Heart left ventricle (tissue), 16 donors: ENCODE measurements at regions not wholly inside any gene's neighbourhood (a gene's known extent, or its start where the extent isn't known, plus 50 kb on each side); places are given as distances from the start of the nearest gene placed in this dataset.

Experiments
- ATAC-seq, 4 donors: fragments of 200-7000 bp; cut with Tn5 transposase; one replicate each; pipeline ENCODE4 v1.9.1; 2020 to 2022; ENCODE audit warnings: moderate library complexity in 4 of 4, mild to moderate bottlenecking in 3 of 4, moderate number of reproducible peaks in 1 of 4
- DNase-seq, 5 donors: peaks; one replicate each; pipeline ENCODE4 v3.0.0-alpha.2; 2020
- H3K27ac ChIP-seq, 12 donors: fragments of 200-600 bp; sonication (generic) in 4 of 12; one replicate each; pipeline versions ENCODE4 v1.5.0 to v1.8.0; 2016 to 2022; ENCODE audit warnings: mild to moderate bottlenecking in 2 of 12
- H3K27me3 ChIP-seq, 9 donors: fragments of 200-600 bp; sonication (generic) in 2 of 9; one replicate each; pipeline versions ENCODE4 v1.5.1 to v1.8.0; 2016 to 2022; ENCODE audit warnings: mild to moderate bottlenecking in 3 of 9
- H3K36me3 ChIP-seq, 9 donors: fragments of 200-600 bp; sonication (generic) in 2 of 9; one replicate each; pipeline versions ENCODE4 v1.5.0 to v1.8.0; 2018 to 2022; ENCODE audit warnings: mild to moderate bottlenecking in 2 of 9
- H3K4me1 ChIP-seq, 12 donors: fragments of 200-600 bp; sonication (generic) in 4 of 12; one replicate each; pipeline versions ENCODE4 v1.5.0 to v1.8.0; 2016 to 2022; ENCODE audit warnings: mild to moderate bottlenecking in 3 of 12
- H3K4me3 ChIP-seq, 12 donors: fragments of 200-600 bp; sonication (generic) in 4 of 12; one replicate each; pipeline versions ENCODE4 v1.5.0 to v1.8.0; 2017 to 2022; ENCODE audit warnings: mild to moderate bottlenecking in 9 of 12, moderate library complexity in 4 of 12
- H3K9me3 ChIP-seq, 12 donors: fragments of 200-600 bp; sonication (generic) in 4 of 12; one replicate each; pipeline versions ENCODE4 v1.5.0 to v1.8.0; 2016 to 2022; ENCODE audit warnings: mild to moderate bottlenecking in 1 of 12
- POLR2A ChIP-seq, 2 donors: fragments of 450-650 bp; IDR thresholded peaks; one replicate each; pipeline ENCODE4 v1.6.1; 2017; ENCODE audit warnings: antibody characterized with exemption in 2 of 2, mild to moderate bottlenecking in 2 of 2, moderate library complexity in 2 of 2
- WGBS, 4 donors: extraction: QIAGEN DNeasy Blood & Tissue Kit in 2 of 4; methylation state at CpG; one replicate each; pipeline versions ENCODE4 v1.1.5 to v1.1.7; 2013 to 2018; 5-methylcytosine and 5-hydroxymethylcytosine counted together
- intact Hi-C, 10 donors: fragments of 100-400 bp; cut with DNase I; formaldehyde crosslinking; loops; one replicate each; pipeline versions ENCODE4 v1.11.1 to v1.14.2; 2022
- TF ChIP-seq, protein P1 (sequence below), 12 donors: fragments of 200-600 bp; sonication (generic) in 4 of 12; IDR thresholded peaks; one replicate each; pipeline versions ENCODE4 v1.5.0 to v1.8.0; 2018 to 2022; ENCODE audit warnings: antibody characterized with exemption in 12 of 12, mild to moderate bottlenecking in 5 of 12
- donor health status: ischemic (EF 13 %, LVEDD 7.1; RV severe dilation, severe dysfunction).
- donor health status: healthy with polysubstance abuse.
- donor health status: DM: no; HTN: yes; CAD: no.
- donor health status: DM: no; HTN: no; CAD: no.
- donor health status: ischemic (EF 25% LVEDD 6.9; RV normal size, moderate dysfunction).
- donor health status: ischemic (EF 25% LVEDD 5.7; RV mildly dilated, moderate dysfunction).
- donor health status: healthy.
- donor health status: DM: yes; HTN: yes; CAD: no.
- donor health status: ischemic (EF 35%, LVEDD 5.7; RV mildly dilated, moderate dysfunction).
- donor health status: nonischemic (EF 11% LVEDD 7.7; RV severe dilation, severe dysfunction).
- donor health status: DM: yes; HTN: yes; CAD: no.
- donor health status: PGD.
- donor health status: ischemic (EF 29% LVEDD 5.4; RV normal size, mild dysfunction).
- donor health status: nonischemic (EF 23%, LVEDD 6.1; RV moderate dilation, normal function).

DNA sequence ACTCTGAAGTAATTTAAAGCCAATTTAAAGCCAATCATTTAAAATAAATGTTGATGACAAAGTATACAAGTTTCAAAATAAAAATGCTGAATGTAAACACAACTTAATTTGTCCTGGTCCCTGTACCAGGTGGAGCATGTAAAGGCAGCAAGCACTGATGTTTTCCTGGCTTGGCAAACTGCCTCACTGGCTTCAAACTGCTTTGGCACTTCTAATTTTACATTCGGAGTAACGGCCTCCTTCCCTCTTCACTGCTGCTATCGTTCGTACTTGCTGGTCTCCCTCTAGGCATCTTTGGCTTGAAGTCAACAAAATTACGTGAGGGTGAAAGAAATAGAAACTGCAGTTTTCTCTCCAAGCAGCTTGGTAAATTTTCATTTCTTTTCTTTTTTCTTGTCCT is 287.9 kb downstream of the LTN1 start:
- Histone ChIP-seq H3K9me3 (peaks cover 0 to 26% (median 6%) of the 10 kb centered on the region in 12 donors), H3K27ac (peak overlapping the region in 5 of 12 donors; percentile 12 to 61 (median 27)), H3K27me3 (no peaks in the 10 kb centered on the region), H3K4me3 (no peak overlapping the region), H3K4me1 (peaks cover 0 to 17% (median 7%) of the 10 kb centered on the region in 12 donors), H3K36me3 (no peaks in the 10 kb centered on the region)
- TF ChIP-seq, protein P1, sequence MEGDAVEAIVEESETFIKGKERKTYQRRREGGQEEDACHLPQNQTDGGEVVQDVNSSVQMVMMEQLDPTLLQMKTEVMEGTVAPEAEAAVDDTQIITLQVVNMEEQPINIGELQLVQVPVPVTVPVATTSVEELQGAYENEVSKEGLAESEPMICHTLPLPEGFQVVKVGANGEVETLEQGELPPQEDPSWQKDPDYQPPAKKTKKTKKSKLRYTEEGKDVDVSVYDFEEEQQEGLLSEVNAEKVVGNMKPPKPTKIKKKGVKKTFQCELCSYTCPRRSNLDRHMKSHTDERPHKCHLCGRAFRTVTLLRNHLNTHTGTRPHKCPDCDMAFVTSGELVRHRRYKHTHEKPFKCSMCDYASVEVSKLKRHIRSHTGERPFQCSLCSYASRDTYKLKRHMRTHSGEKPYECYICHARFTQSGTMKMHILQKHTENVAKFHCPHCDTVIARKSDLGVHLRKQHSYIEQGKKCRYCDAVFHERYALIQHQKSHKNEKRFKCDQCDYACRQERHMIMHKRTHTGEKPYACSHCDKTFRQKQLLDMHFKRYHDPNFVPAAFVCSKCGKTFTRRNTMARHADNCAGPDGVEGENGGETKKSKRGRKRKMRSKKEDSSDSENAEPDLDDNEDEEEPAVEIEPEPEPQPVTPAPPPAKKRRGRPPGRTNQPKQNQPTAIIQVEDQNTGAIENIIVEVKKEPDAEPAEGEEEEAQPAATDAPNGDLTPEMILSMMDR (IDR thresholded peaks at IDR 0.05) = no peak
- no peak for TF ChIP-seq POLR2A (IDR thresholded peaks at IDR 0.05)
- WGBS, 4 donors = 19 to 29% (median 23%) methylated on average over 5 of the region's 5 CpGs
- ATAC-seq (peak; percentile 80 to 93 (median 84)), DNase-seq (peak in 4 of 5 donors; percentile 61 to 75 (median 72))
- intact Hi-C loops = no loop called here

DNA sequence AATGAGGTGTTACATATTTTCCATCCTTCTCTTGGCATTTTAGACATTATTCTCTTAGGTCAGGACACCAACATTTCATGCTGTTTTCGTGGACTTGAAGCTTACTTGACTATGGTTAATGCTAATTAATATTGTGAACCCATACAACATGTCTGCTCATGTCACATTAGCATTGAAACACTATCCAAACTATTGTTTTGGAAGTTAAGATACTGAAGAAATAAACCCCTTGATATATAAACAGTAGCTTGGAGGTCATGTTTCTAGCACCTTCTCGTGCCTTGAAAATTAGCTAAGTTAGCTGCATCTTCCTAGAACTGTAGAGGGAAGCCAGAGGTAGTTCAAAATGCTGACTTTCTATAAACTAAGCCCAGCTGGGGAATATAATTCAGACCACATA is 288.8 kb downstream of the LTN1 start:
- Histone ChIP-seq H3K36me3 (no peaks in the 10 kb centered on the region), H3K4me3 (no peak overlapping the region), H3K27me3 (no peaks in the 10 kb centered on the region), H3K27ac (peak overlapping the region in 2 of 12 donors; percentile 48 to 61), H3K9me3 (peaks cover 0 to 22% (median 6%) of the 10 kb centered on the region in 12 donors), H3K4me1 (peaks cover 0 to 17% (median 7%) of the 10 kb centered on the region in 12 donors)
- no peak for TF ChIP-seq POLR2A (IDR thresholded peaks at IDR 0.05)
- TF ChIP-seq, protein P1 (IDR thresholded peaks at IDR 0.05) = no peak
- DNase-seq = no peak
- no peak for ATAC-seq
- whole genome bisulfite sequencing, 4 donors = 82 to 92% (median 91%) methylated on average over 2 of the region's 2 CpGs
- intact Hi-C loops = no loop called here

DNA sequence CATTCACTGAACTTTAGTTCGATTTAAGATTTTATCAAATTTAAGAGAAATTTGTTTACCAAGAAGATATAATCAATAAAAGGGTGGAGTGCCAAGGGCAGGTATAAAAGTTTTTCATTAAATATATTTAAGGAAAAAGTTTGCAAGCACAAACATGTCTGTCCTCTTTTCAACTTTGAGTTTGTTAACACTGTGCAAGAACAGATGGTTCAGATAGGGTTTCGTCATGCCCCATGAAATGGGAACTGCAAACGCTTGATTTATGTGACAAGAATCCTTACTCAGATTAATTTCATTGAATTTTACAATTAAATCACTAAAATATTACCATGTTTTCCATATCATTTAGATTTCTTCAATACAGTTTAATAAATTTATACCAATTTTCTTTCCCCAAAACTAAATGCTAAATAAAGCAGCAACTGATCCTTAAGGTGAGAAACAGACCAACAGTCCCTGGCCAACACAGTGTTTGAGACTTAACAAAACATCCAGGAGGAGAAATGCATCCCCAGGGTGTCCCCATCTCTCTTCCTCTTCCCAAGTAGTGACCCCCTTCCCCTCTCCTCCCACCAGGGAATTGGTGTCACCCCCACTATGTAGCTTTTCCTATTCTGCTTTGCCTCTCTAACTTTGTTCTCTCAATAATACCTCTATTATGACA is 292.9 kb downstream of the LTN1 start:
- ATAC-seq (no peak), DNase-seq (no peak)
- Histone ChIP-seq H3K4me3 (no peak overlapping the region), H3K36me3 (no peaks in the 10 kb centered on the region), H3K27me3 (no peaks in the 10 kb centered on the region), H3K4me1 (peaks cover 0 to 15% (median 3%) of the 10 kb centered on the region in 12 donors), H3K9me3 (peaks cover 0 to 16% (median 6%) of the 10 kb centered on the region in 12 donors), H3K27ac (no peak overlapping the region)
- intact Hi-C loops = no loop called here
- WGBS, 4 donors = 91 to 93% (median 92%) methylated on average over 3 of the region's 3 CpGs
- no peak for TF ChIP-seq POLR2A (IDR thresholded peaks at IDR 0.05)
- TF ChIP-seq, protein P1 (IDR thresholded peaks at IDR 0.05) = no peak

DNA sequence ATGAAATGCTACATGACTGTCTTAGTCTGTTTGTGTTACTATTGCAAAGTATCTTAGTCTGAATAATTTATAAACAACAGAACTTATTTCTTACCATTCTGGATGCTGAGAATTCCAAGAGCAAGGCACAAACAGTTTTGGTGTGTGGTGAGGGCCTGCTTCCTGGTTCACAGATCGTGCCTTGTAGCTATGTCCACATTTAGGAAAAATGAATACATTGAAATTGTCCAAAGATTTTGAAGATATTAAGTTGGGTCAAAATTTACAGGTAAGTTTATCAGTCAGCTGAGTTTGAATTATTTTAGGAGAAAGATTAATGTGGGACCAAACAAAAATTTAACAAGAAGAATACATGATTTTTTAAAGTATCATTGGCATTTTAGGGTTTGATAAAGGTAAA is 293.5 kb downstream of the LTN1 start:
- 81 to 90% (median 86%) methylated on average over 1 of the region's 1 CpG for WGBS, 4 donors
- no peak for ATAC-seq
- no peak overlapping the region for H3K4me3 ChIP-seq
- H3K27ac ChIP-seq = no peak overlapping the region
- peaks cover 0 to 16% (median 6%) of the 10 kb centered on the region in 12 donors for H3K9me3 ChIP-seq
- intact Hi-C loops = no loop called here
- H3K36me3 ChIP-seq = no peaks in the 10 kb centered on the region
- peaks cover 0 to 10% (median 0%) of the 10 kb centered on the region in 12 donors for H3K4me1 ChIP-seq
- DNase-seq = no peak
- TF ChIP-seq, protein P1 (IDR thresholded peaks at IDR 0.05) = no peak
- no peak for TF ChIP-seq POLR2A (IDR thresholded peaks at IDR 0.05)
- H3K27me3 ChIP-seq = no peaks in the 10 kb centered on the region
